ENCODE measurements at regions not wholly inside any gene's neighbourhood (a gene's known extent, or its start where the extent isn't known, plus 50 kb on each side); places are given as distances from the start of the nearest gene placed in this dataset.
"Not testable (repeated sequence)": the region's sequence is repeated elsewhere in the genome, so short reads cannot be mapped to it uniquely, and the experiment has no call there.

DNA sequence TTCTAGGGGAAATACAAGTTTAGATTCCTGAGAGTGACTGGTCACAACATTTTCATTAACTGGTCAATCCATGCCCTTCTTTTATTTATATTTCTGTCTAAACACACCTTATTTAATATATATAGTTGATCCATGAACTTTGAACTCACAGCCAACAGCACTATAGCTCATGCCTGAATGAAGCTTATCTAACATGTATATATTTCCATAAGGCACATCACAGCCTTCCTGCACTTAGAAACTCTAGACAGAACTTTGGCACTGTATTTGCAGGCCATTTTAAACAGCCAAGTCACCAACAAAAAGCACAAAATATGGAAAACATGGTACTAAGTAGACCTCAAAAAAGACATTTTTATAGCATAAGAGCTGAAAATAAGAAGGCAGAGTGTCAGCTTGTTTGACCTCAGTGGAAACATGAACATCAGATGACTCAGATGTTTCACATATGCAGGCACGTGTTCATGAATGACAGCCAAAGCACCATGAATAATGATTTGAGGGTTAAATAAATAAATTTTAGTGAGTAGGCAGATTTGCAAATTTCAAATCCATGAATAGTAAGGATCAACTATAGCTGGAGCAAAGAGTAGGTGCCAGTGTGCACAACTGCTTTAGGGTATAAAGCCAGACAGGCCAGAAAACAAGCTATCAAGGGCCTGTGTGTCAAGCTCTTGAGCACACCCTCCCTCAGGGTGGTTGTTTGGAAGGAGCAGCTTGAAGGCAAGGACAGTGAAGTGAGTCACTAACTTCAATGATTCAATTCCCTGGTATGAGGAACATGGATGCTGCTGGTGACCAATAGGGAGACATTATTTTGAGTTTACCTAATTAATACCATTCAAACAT is 88.9 kb upstream of the NT5E start:
- DNase-seq (ENCODE audit: low read depth in 1 of 2, low spot score in 1 of 2), result no peak

DNA sequence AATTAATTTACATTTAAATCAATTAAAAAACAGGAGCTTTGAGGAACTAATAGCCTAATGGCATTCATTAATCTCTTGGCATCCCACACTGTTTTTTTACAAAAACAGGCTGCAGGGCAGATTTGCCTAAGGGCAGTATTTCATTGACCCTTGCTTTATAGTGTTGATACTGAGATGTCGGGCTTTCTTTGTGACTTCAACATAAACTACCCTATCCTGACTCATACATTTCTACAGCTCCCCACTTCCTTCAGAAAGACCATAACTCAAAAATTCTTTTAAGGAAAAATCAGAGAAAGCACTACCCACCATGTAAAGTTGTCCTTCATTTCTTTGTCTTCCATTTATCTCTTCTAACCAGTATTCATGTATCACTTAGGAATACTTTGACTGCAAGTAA is 92.2 kb upstream of the NT5E start:
- no peak for DNase-seq (ENCODE audit: low read depth in 1 of 2, low spot score in 1 of 2)

DNA sequence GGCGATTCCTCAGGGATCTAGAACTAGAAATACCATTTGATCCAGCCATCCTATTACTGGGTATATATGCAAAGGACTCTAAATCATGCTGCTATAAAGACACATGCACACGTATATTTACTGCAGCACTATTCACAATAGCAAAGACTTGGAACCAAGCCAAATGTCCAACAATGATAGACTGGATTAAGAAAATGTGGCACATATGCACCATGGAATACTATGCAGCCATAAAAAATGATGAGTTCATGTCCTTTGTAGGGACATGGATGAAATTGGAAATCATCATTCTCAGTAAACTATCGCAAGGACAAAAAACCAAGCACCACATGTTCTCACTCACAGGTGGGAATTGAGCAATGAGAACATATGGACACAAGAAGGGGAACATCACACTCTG is 93.1 kb upstream of the NT5E start:
- DNase-seq (ENCODE audit: low read depth in 1 of 2, low spot score in 1 of 2), result not testable (repeated sequence)

DNA sequence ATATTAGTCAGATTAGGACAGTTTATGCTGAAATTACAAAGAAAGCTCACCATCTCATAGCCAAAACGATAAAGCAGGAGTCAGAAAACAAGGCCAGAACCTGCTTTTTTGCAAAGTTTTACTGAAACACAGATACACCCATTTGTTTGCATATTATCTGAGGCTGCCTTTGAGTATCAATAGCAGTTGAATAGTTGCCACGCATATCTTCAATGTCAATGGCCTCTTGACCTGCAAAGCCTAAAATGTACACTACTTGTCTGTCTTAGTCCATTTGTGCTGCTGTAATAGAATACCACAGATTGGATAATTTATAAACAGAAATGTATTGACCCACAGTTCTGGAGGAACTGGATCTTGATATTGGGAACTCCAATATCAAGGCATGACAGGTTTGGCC is 94.1 kb upstream of the NT5E start:
- DNase-seq (ENCODE audit: low read depth in 1 of 2, low spot score in 1 of 2), result no peak

DNA sequence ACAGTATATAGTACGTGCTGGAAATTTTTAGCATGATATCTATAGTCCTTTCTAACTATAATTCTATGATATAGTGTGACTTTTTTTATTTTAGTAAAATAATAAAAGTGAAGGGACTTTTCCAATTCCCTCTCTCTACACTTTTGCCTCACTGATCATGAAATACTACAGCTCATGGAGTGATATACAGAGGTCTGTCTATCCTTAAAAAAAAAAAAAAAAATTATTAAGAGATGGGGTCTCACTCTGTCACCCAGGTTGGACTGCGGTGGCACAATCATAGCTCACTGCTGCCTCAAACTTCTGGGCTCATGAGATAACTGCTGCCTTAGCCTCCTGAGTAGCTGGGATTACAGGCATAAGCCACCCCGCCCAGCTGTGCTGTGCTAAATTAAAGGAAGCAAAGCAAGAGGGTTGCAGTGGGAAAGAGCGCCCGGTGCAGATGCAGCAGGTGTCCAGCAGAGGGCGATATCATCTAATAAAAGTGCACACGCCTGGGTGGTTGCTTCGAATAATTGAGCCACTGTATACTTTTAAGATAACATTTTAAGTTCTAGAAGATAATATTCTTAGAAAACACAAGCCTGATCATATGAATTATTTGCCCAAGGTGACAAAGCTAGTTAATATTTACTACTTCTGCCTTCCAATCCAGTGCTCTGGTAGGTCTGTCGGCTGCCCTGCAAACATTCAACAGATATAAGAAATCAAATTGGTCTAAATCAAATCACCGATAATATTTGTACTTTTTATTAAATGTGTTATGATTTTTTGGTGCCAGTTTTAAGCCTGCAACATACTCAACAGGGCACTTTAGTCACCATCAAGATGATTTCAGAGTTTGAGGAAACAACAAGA is 94.9 kb upstream of the NT5E start:
- peak in 1 of 2 donors; percentile 25 for DNase-seq (ENCODE audit: low read depth in 1 of 2, low spot score in 1 of 2)

DNA sequence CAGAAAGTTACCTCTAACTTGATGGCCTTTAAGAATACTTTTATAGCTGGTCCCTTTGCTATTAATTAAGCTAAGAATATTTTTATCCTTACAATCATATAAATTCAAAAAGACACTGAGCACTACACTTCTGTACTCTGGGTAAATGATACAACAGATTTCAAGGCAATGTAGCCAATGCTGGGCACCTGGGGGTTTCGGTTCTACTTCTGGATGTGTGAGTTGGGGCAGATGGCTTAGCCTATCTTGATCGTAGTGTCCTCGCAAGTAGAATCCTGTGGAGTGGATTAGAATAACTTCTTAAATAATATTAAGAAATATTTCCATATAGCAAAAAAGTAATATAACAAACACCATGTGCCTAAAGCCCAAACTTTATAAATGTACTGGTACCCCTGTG is 96.9 kb upstream of the NT5E start:
- no peak for DNase-seq (ENCODE audit: low read depth in 1 of 2, low spot score in 1 of 2)

DNA sequence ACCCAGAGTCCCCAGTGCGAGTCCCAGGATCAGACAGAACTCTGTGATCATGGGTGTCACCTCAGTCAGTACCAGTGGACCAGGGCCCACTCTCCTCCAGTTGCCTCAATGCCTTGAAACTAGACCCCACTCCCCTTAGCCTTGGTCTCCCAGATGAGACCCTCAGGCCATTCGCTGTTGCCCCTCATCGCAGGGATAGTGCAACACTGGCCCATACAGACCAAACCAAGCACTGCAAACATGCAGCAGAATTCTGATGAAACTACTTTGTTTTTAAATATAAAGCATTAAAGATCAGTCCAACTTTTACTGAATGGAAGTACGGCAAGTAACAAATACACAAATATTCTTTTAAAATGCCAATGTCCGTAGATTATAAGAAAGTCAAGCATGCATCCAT is 101.2 kb upstream of the NT5E start:
- no peak for DNase-seq (ENCODE audit: low read depth in 1 of 2, low spot score in 1 of 2)

DNA sequence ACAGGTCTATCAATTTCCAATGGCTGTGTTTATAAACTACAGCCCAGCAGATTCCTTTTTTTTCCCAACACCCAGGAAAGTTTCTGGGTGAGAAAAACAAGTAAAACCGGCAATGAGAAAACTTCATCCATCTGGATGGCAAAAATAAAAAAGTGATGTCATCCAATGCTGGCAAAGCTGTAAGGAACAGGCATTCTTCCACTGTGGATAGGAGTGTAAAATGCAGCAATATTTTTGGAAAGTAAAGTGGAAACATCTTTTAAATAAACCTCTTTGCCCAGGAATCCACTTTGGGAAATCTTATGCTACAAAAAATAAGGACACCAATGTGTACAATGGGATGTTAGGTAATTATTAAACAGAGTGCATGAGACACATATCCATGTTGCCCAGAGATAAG is 102.1 kb upstream of the NT5E start:
- DNase-seq (ENCODE audit: low read depth in 1 of 2, low spot score in 1 of 2), result no peak

DNA sequence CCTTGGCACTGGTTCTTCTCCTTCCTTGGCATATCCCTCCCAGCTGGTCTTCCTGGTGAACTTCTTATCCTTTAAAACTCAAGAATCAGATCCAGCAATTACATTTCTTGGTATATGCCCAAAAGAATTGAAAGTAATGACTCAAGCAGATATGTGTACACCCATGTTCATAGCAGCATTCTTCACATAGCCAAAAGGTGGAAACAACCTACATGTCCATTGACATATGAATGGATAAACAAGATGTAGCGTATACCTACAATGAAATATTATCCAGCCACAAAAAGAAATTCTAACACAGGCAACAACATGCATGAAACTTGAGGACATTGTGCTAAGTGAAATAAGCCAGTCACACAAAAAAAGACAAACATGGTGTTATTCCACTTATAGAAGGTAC is 103.7 kb upstream of the NT5E start:
- DNase-seq (ENCODE audit: low read depth in 1 of 2, low spot score in 1 of 2), result no peak

DNA sequence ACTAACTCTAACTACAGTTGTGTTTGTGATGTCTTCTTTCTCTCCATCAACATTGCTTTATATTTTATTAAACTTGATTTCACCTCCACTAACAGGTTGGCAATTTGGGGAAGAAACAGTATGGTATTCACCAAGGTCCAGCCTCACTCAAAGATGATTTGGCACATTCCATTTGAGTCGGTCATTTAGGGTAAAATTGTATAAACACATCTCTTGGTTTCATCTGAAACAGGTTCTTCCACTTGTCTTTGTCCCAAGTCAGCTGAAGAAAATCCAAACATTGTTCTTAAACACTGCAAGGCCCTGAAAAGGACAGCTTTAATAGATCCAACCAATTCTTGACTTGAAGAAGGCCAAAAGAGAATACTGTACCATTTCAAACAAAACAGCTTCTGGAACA is 104.9 kb upstream of the NT5E start:
- no peak for DNase-seq (ENCODE audit: low read depth in 1 of 2, low spot score in 1 of 2)

DNA sequence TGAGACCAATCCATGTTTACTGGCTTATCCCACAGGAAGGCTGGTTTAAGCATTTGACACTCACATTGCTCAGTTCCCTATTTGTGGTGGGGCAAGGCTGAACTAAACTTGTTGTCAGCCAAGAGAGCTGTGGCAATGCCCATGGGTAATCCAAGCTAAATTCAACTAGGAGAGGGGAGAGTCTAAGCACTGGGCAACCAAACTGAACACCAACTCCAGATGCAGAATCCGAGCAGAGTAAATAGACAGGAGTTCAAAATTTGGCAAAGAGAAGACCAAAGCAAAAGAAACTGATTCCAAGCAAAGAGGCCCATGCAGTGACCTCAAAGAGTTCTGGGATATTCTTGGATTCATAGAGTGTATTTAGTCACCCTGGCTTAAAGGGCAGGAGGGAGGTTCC is 106.5 kb upstream of the NT5E start:
- no peak for DNase-seq (ENCODE audit: low read depth in 1 of 2, low spot score in 1 of 2)

DNA sequence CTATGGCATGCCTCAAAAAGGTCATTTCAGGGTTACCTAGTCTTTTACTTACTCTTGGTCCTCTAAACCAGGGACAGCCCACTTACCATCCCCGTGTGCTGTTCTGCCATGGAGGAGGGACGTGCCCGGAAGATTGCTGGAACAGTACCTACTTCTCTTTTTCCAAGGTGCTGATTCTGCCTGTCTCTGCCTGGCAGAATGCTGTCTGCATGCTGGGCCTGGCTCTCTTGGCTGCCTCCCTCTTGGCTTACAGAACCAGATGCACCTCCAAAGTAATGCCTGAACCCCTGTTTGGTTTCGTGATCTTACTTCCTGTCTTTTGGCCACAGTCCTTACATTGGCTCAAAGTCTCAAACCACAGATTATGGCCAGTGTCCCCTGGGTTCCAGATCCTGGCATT is 120.7 kb upstream of the NT5E start:
- no peak for DNase-seq (ENCODE audit: low read depth in 1 of 2, low spot score in 1 of 2)

DNA sequence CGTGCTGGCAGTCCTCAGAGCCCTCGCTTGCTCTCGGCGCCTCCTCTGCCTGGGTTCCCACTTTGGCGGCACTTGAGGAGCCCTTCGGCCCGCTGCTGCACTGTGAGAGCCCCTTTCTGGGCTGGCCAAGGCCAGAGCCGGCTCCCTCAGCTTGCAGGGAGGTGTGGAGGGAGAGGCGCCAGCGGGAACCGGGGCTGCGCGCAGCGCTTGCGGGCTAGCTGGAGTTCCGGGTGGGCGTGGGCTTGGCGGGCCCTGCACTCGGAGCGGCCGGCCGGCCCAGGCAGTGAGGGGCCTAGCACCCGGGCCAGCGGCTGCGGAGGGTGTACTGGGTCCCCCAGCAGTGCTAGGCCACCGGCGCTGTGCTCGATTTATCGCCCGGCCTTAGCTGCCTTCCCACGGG is 124.1 kb upstream of the NT5E start:
- not testable (repeated sequence) for DNase-seq (ENCODE audit: low read depth in 1 of 2, low spot score in 1 of 2)

DNA sequence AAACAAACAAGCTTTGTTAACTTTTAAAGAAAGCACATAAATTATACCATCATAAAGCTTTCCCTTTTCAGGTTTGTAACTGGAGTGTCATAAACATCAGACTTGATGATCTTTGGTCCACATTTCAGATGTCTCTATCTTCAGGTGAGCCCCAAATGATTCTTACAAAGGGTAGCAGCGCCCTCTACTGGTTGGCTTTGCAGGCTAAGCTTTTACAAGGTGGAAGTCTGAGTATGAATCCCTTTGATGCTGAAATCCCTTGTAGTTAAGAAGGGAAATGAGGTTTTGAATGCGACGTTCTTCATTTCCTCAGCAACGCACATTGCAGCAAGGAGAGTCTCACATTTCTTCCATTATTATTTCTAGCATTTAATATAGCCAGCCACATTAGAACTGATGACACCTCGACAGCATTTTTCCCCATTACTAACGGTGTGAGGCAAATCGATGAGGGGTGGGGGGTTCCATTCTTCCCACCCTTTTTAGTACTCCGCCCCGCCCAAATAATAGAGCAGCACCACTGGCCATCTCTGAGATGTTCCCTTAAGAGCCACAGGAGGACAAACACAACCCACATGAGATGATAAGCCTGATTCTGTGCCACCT is 126.3 kb upstream of the NT5E start:
- DNase-seq (ENCODE audit: low read depth in 1 of 2, low spot score in 1 of 2), result peak in 1 of 2 donors; percentile 30

DNA sequence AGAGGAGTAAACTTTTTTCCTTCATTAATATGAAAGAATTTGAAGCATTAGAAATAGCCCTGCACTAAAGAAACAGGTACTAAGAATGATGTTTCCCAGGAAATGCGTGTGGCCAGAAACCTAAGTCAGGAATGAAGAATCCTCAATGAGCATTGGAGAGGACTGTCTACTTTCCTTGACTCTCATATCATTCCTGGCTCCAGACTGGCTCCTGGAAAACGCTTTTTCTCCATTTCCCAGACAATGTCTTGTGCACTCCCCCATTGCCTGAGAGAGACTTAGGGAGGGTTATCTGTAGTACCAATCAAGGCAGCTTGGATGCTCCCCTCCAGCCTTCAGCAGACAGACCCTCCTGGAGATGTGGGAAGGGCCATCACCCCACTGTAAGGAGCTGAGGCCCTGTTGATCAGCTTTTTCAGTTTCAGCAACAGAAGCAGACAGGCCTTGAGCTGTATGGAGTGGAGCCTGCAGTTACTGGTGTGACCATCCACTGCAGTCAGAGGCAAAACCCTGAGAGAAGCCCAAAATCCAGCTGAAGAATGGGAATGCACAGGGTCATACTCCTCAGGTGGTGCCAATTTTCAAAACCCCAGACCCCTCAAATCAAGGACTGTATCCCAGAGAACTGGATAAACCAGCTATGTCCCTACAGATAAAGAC is 127.3 kb upstream of the NT5E start:
- no peak for DNase-seq (ENCODE audit: low read depth in 1 of 2, low spot score in 1 of 2)

DNA sequence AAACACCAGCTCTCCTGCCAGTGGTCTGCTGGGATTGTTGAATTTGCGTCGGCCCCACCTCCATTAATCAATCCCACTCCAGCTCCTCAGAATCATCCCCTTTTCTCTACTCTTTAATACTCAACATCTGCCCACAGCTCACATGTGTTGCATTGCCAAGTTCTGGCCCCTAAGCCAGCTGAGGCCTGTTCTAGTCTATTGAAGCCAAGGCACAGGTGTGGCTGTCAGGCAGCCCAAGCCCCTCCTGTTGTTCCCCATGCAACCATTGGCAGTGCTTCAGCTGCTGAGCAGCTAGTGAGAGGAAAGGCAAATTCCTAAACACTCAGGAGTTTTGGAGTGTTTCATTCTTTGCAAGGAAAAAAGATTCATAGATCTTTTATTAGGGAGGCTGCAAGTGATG is 128.0 kb upstream of the NT5E start:
- no peak for DNase-seq (ENCODE audit: low read depth in 1 of 2, low spot score in 1 of 2)

DNA sequence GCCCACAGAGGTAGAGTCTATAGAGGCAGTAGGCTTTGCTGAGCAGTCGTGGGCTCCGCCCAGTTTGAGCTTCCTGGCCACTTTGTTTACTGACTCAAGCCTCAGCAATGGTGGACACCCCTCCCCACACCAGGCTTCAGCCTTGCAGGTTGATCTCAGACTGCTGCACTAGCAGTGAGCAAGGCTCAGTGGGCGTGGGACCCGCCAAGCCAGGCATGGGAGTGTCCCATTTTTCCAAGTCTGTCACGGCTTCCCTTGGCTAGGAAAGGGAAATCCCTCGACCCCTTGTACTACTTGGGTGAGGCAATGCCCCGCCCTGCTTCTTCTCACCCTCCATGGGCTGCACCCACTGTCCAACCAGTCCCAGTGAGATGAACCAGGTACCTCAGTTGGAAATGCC is 135.3 kb upstream of the NT5E start:
- DNase-seq (ENCODE audit: low read depth in 1 of 2, low spot score in 1 of 2), result no peak

DNA sequence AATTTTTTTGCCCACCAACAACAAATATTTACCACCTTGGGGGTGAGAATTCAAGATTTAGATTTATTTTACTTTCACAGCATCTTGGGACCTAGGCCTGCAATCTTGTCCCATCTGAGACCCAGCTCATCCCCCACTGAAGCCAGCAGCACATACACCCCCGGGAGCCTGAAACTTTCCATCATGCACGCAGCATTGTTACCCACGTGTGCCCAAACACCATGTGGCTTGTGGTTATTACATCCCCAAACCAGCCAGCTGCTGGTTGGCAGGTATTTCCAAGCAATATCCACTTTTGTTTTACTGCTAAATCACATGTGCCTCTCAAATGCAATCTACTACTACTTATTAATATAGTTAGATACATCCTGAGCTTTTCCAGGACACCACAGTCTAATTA is 149.3 kb upstream of the NT5E start:
- DNase-seq (ENCODE audit: low read depth in 1 of 2, low spot score in 1 of 2), result no peak

DNA sequence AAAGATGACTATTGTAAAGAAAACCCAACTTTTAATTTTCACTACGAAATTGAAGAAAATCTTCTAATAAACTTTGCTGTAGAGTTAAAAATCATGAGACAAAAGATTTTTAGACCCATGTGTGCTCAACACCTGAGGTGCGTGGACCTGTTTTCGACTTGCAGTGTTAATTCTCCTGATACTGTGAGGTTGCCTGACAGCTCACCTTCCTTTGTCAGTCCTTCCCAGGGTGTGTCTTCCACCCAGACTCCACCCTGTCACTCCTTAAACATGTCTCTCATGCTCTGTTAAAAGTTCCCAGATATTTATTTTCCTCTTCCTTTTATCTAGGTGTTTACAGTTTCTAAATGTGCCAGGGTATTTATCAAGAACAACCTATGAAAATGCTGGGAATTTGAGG is 151.3 kb upstream of the NT5E start:
- no peak for DNase-seq (ENCODE audit: low read depth in 1 of 2, low spot score in 1 of 2)

DNA sequence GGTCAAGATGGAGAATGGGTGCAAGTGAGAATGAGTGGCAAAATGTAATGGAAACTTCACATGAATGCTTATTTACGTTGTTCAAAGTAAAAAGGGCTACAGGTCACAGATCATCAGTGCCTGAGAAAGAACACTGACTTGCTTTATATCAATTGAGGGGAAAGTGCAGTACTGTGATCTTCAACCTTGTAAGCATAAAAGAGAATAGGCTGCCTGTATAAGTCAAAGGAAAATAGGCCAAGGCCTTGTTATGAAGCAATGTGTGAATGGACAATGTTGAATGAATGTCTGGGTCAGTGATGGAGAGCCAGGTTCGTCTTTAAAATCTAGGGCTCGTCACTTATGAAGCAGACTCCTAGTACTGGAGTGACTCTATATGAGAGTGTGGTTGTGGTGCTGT is 158.6 kb upstream of the NT5E start:
- DNase-seq (ENCODE audit: low read depth in 1 of 2, low spot score in 1 of 2), result no peak

DNA sequence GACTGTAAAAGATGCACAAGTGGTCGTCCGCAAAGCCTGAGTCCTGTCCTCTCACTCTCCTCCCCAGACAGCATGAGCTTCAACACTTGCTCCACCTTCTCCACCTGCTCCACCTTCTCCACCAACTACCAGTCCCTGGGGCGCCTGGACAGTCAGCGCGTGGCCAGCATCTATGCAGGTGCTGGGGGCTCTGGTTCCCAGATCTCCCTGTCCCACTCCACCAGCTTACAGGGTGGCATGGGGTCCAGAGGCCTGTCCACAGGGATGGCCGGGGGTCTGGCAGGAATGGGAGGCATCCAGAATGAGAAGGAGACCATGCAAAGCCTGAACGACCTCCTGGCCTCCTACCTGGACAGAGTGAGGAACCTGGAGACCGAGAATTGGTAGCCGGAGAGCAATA is 162.2 kb upstream of the NT5E start:
- no peak for DNase-seq (ENCODE audit: low read depth in 1 of 2, low spot score in 1 of 2)

DNA sequence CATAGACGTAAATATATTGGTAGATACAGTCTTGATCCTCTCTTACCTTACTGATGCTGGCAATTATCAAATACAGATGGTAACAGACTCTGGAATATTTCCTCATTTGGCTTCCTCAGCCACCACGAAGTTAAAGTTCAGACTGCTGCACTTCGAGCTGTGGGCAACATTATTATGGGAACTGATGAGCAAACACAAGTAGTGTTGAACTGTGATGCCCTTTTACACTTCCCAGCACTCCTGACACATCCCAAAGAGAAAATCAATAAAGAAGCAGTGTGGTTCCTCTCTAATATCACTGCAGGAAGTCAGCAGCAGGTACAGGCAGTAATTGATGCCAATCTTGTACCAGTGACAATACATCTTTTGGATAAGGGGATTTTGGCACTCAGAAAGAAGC is 162.7 kb upstream of the NT5E start:
- DNase-seq (ENCODE audit: low read depth in 1 of 2, low spot score in 1 of 2), result no peak

Measured in activated T-helper 1 cell treated with anti-CD3 and anti-CD28 coated beads, Interleukin-2, amount 50 U/mL, for 16 hours (primary cell).